Endothelial cell of umbilical vein (primary cell): ENCODE measurements at regions not wholly inside any gene's neighbourhood (a gene's known extent, or its start where the extent isn't known, plus 50 kb on each side); places are given as distances from the start of the nearest gene placed in this dataset.

Experiments
- BruUV-seq: library from RNA; stranded (reverse); fragments of 400-500 nt; replicated peaks from 2 replicates; lab custom pipeline; 2021; lab: Mats Ljungman, UMichigan
- CTCF ChIA-PET: fragments of 300-600, 350-600 bp; sonication (Branson Sonifier 250); formaldehyde crosslinking; loops from one replicate; lab custom pipeline; 2021; ENCODE audit warnings: antibody characterized with exemption, inconsistent platforms; lab: Charles Lee
- POLR2A ChIA-PET: fragments of 300-600, 350-600 bp; sonication (Branson Sonifier 250); formaldehyde crosslinking; loops from one replicate; lab custom pipeline; 2021; ENCODE audit warnings: antibody characterized with exemption, inconsistent platforms; lab: Charles Lee
- DNase-seq: peaks from one replicate; pipeline ENCODE4 v3.0.0-alpha.2; 2011; ENCODE audit warnings: low read depth, low spot score
- FAIRE-seq: peaks from 2 replicates; lab custom pipeline; 2011; peaks lifted over from hg19 to GRCh38; lab: Jason Lieb, UNC
- H2AFZ ChIP-seq: 2 replicates; pipeline ENCODE4 v1.6.0; 2012; ENCODE audit warnings: low read depth, low read length, control low read depth, inconsistent platforms
- H3K27ac ChIP-seq: 2 replicates; pipeline ENCODE4 v1.5.1; 2011; ENCODE audit warnings: low read depth, mild to moderate bottlenecking, control low read depth, low read length, moderate library complexity; ENCODE audit not compliant: insufficient read depth
- H3K27me3 ChIP-seq, 2 experiments: 2 replicates each; pipeline versions ENCODE4 v1.6.0 to v1.6.1; 2011; ENCODE audit warnings: low read length in 2 of 2, mixed read lengths in 1 of 2; ENCODE audit not compliant: control insufficient read depth in 2 of 2, insufficient read depth in 2 of 2
- H3K36me3 ChIP-seq, 2 experiments: 2 replicates in 1 of 2; 3 replicates in 1 of 2; pipeline ENCODE4 v1.5.1; 2011; ENCODE audit warnings: low read length in 2 of 2, mild to moderate bottlenecking in 1 of 2, moderate library complexity in 1 of 2; ENCODE audit not compliant: control insufficient read depth in 2 of 2, insufficient read depth in 2 of 2; ENCODE audit errors: extremely low read depth in 1 of 2
- H3K4me1 ChIP-seq: 3 replicates; pipeline ENCODE4 v1.5.1; 2011; ENCODE audit warnings: mild to moderate bottlenecking, low read length; ENCODE audit not compliant: control insufficient read depth, insufficient read depth; ENCODE audit errors: extremely low read depth
- H3K4me2 ChIP-seq: 2 replicates; pipeline ENCODE4 v1.6.1; 2011; ENCODE audit warnings: low read length, control low read depth, mixed read lengths; ENCODE audit not compliant: insufficient read depth
- H3K4me3 ChIP-seq, 3 experiments: fragments of 200-600 bp in 1 of 3; sonication (generic), shearing (Covaris generic) in 1 of 3; replicated peaks in 1 of 3; 2 replicates each; pipeline ENCODE4 v1.5.1; 2011 to 2016; ENCODE audit warnings: control low read depth in 3 of 3, low read length in 3 of 3, mild to moderate bottlenecking in 2 of 3, inconsistent platforms in 1 of 3, low read depth in 1 of 3, moderate library complexity in 1 of 3; ENCODE audit not compliant: insufficient read depth in 1 of 3
- H3K79me2 ChIP-seq: 2 replicates; pipeline ENCODE4 v1.6.0; 2012; ENCODE audit warnings: low read length, inconsistent platforms; ENCODE audit not compliant: control insufficient read depth, insufficient read depth
- H3K9ac ChIP-seq: replicated peaks from 2 replicates; pipeline ENCODE3; 2011; ENCODE audit warnings: low read length, control low read depth; ENCODE audit not compliant: insufficient read depth; ENCODE audit errors: extremely low read depth
- H3K9me1 ChIP-seq: replicated peaks from 3 replicates; pipeline ENCODE4 v1.6.0; 2011; ENCODE audit warnings: mild to moderate bottlenecking, low read length; ENCODE audit not compliant: control insufficient read depth, insufficient read depth; ENCODE audit errors: extremely low read depth
- H3K9me3 ChIP-seq: replicated peaks from 2 replicates; pipeline ENCODE4 v1.5.1; 2012; ENCODE audit warnings: low read length, inconsistent platforms; ENCODE audit not compliant: control insufficient read depth, insufficient read depth
- H4K20me1 ChIP-seq: replicated peaks from 2 replicates; pipeline ENCODE3; 2011; ENCODE audit warnings: mild to moderate bottlenecking, low read length; ENCODE audit not compliant: control insufficient read depth, insufficient read depth; ENCODE audit errors: extremely low read depth
- CTCF ChIP-seq, 2 donors: IDR thresholded peaks; 1 replicate in 1 of 2; 2 replicates in 1 of 2; pipeline ENCODE4 v1.5.1; 2011; ENCODE audit warnings: low read length in 2 of 2, mild to moderate bottlenecking in 2 of 2, moderate library complexity in 2 of 2, control low read depth in 1 of 2, inconsistent platforms in 1 of 2, low read depth in 1 of 2; ENCODE audit not compliant: insufficient read depth in 1 of 2; ENCODE audit errors: extremely low read depth in 1 of 2
- EZH2 ChIP-seq: IDR thresholded peaks from 2 replicates; pipeline ENCODE4 v1.6.1; 2012; ENCODE audit warnings: borderline replicate concordance, low read depth, mild to moderate bottlenecking, moderate library complexity, low read length, inconsistent platforms; ENCODE audit not compliant: severe bottlenecking
- FOS ChIP-seq: IDR thresholded peaks from 2 replicates; pipeline ENCODE4 v1.6.1; 2011; ENCODE audit warnings: mild to moderate bottlenecking, low read length, moderate library complexity, borderline replicate concordance; ENCODE audit not compliant: insufficient read depth
- GATA2 ChIP-seq: IDR thresholded peaks from 2 replicates; pipeline ENCODE4 v1.7.0; 2011; ENCODE audit warnings: low read depth, mild to moderate bottlenecking, moderate library complexity, mixed read lengths, low read length; ENCODE audit not compliant: insufficient read length, insufficient read depth
- JUN ChIP-seq: IDR thresholded peaks from 2 replicates; pipeline ENCODE4 v1.6.1; 2011; ENCODE audit warnings: borderline replicate concordance, low read depth; ENCODE audit not compliant: insufficient read length, insufficient read depth
- MAX ChIP-seq: IDR thresholded peaks from 2 replicates; pipeline ENCODE4 v1.6.1; 2011; ENCODE audit not compliant: insufficient read depth, insufficient read length
- MYC ChIP-seq: IDR thresholded peaks from one replicate; pipeline ENCODE4 v1.6.1; 2011; ENCODE audit warnings: mild to moderate bottlenecking, low read depth, low read length
- POLR2A ChIP-seq: IDR thresholded peaks from 2 replicates; pipeline ENCODE4 v1.6.1; 2012; ENCODE audit warnings: low read depth, mild to moderate bottlenecking, control low read depth, low read length
- POLR2AphosphoS5 ChIP-seq: IDR thresholded peaks from 2 replicates; pipeline ENCODE4 v1.6.1; 2012; ENCODE audit warnings: low read depth, mild to moderate bottlenecking, control low read depth, low read length, moderate library complexity; ENCODE audit not compliant: insufficient read depth
- dilution Hi-C: fragments of 300-500 bp; cut with MboI; formaldehyde crosslinking; loops from one replicate; pipeline ENCODE4 v1.15.0; 2019; ENCODE audit warnings: low sequenced_read_pairs; ENCODE audit not compliant: extremely low pct_ligation_motif_present
- intact Hi-C: fragments of 100-400 bp; cut with micrococcal nuclease; formaldehyde crosslinking; loops from one replicate; pipeline ENCODE4 v1.10.0; 2022

GRCh38 chr10:130878131-130878530 lies 433.4 kb downstream of the TCERG1L start:
- no peaks in the 10 kb centered on the region for H3K4me1 ChIP-seq
- no peaks in the 10 kb centered on the region for H3K79me2 ChIP-seq
- no peaks in the 10 kb centered on the region for H3K27me3 ChIP-seq
- FAIRE-seq (no peak), DNase-seq (no peak)
- no peak overlapping the region for H3K27ac ChIP-seq
- H3K4me2 ChIP-seq: no peak overlapping the region
- H3K9me3 ChIP-seq: peaks cover 1% of the 10 kb centered on the region
- dilution Hi-C loops: no loop called here
- no peak overlapping the region for H3K4me3 ChIP-seq
- no peak overlapping the region for H3K9ac ChIP-seq
- no peak overlapping the region for H2AFZ ChIP-seq
- ChIA-PET CTCF (no interaction called here), POLR2A (no interaction called here)
- H3K9me1 ChIP-seq: no peaks in the 10 kb centered on the region
- H4K20me1 ChIP-seq: no peaks in the 10 kb centered on the region
- no peaks in the 10 kb centered on the region for H3K36me3 ChIP-seq
- intact Hi-C loops: no loop called here
- no TSS peak for BruUV-seq
- TF ChIP-seq POLR2AphosphoS5 (no peak), EZH2 (no peak), POLR2A (no peak), JUN (no peak), GATA2 (no peak), MAX (no peak), CTCF (IDR thresholded peaks at IDR 0.05; ENCODE audit: extremely low read depth in 1 of 2, insufficient read depth in 1 of 2, low read depth in 1 of 2, low read length in 2 of 2) (no peak), FOS (no peak), MYC (no peak)
